Fibroblast of mammary gland (primary cell): ENCODE measurements at regions not wholly inside any gene's neighbourhood (a gene's known extent, or its start where the extent isn't known, plus 50 kb on each side); places are given as distances from the start of the nearest gene placed in this dataset.

ENCODE experiments used
- DNase-seq: peaks from one replicate; pipeline ENCODE4 v3.0.0-alpha.2; 2010; ENCODE audit warnings: low read depth
- H3K4me3 ChIP-seq: 2 replicates; pipeline ENCODE4 v1.5.1; 2011; ENCODE audit warnings: low read depth, mild to moderate bottlenecking, low read length, moderate library complexity; ENCODE audit not compliant: control insufficient read depth
- TF ChIP-seq, protein P1 (sequence below): conservative IDR thresholded peaks from 2 replicates; pipeline ENCODE4 v1.5.1; 2011; ENCODE audit warnings: low read depth, low read length, inconsistent platforms; ENCODE audit not compliant: control insufficient read depth, insufficient read depth

DNA sequence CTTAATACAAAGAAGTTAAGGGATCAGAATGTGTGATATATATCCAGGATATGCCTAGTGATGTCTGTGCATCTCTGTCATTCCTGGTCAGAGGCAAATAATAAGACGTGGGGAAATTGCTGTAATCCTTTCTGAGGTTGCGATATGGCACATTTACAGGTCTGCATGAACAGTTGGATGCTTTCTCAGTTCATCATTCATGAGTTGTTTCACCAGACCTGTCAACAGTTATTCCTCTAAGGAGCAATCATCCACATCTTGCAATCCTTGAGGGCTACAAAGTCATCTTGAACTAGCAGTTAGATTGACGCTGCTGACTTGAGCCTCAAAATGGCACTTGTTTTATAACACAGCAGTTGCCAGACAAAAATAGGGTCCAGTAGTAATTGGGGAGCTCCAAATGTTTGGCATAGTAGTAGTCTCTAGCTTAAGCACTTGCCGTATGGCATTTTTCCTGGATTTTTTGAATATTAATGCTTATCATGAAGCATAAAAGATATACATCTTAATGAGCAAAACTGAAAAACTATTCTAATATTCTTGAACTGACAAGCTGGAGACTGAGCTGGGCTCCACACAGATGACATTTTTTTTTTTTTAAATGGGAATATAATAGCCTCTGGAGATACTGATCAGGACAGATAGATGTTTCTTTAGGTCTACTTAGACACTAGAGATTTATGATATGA, 761.7 kb downstream of the VGLL3 start:
- TF ChIP-seq, protein P1, sequence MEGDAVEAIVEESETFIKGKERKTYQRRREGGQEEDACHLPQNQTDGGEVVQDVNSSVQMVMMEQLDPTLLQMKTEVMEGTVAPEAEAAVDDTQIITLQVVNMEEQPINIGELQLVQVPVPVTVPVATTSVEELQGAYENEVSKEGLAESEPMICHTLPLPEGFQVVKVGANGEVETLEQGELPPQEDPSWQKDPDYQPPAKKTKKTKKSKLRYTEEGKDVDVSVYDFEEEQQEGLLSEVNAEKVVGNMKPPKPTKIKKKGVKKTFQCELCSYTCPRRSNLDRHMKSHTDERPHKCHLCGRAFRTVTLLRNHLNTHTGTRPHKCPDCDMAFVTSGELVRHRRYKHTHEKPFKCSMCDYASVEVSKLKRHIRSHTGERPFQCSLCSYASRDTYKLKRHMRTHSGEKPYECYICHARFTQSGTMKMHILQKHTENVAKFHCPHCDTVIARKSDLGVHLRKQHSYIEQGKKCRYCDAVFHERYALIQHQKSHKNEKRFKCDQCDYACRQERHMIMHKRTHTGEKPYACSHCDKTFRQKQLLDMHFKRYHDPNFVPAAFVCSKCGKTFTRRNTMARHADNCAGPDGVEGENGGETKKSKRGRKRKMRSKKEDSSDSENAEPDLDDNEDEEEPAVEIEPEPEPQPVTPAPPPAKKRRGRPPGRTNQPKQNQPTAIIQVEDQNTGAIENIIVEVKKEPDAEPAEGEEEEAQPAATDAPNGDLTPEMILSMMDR: no peak
- H3K4me3 ChIP-seq: no peak overlapping the region
- no peak for DNase-seq

DNA sequence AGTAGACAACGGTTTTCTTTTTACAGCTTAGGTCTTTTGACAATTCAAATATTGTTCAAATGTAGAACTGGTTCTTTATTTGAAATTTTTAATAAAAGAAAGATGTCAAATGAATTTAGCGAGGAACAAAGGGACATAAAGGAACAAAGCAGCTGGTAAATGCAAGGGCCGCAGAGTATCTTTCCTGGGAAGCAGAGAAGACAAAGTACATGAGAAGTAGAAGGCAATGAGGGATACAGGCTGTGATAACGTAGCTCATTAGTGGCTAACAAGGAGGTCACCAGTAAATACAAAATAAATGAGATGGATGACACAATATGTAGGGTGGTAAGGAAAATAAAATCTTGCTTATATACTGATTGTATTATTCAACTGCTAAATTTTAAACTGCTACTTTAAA, 762.8 kb downstream of the VGLL3 start:
- no peak for DNase-seq
- no peak overlapping the region for H3K4me3 ChIP-seq
- TF ChIP-seq, protein P1: no peak

DNA sequence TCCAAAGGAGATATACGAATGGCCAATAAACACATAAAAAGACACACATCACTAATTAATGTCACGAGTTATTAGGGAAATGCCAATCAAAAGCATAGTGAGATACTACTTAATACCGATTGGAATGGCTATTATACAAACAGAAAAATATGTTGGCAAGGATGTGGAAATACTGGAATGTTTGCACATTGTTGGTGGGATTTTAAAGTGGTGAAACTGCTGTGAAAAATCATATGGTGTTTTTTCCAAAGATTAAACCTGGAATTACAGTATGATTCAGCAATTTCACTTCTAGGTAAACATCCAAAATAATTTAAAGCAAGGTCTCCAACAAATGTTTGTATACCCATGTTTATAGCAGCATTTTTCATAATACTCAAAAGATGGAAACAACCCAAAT, 765.5 kb downstream of the VGLL3 start:
- TF ChIP-seq, protein P1: no peak
- no peak for DNase-seq
- no peak overlapping the region for H3K4me3 ChIP-seq

DNA sequence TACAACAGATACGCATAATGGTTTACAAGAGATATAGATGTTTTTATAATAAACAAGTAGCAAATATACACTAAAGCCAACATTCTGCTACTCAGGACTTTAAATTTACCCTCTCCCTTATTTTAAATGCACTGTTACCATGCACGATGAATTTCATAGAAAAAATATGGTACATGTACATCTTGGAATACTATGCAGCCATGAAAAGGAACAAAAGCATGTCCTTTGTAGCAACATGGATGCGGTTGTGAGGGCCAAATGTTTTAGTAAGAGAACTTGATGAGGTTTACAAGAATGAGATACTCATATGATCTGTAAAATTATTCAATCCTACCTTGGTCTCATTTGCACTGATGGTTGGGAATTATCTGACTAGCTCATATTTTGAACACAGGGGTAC, 769.3 kb downstream of the VGLL3 start:
- no peak overlapping the region for H3K4me3 ChIP-seq
- TF ChIP-seq, protein P1: no peak
- DNase-seq: no peak

DNA sequence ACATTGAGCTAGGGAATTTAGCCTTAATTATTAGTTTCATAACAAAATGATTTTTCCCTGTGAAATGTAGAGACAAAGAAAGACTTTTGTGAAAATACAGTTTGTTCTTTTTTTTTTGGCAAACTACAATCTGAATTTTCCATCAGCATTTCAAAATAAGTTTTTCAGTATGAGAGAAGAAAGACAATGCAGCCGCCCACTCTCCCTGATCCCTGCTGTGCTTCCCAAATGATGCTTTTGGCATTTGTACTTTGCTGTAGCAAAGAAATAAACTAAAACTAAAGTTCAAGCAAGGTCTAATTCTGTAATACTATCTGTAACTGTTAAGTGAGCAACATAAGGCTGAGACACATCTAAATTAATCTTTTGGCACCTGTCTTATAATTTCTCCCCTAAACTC, 782.2 kb downstream of the VGLL3 start:
- TF ChIP-seq, protein P1: no peak
- H3K4me3 ChIP-seq: no peak overlapping the region
- DNase-seq: no peak

DNA sequence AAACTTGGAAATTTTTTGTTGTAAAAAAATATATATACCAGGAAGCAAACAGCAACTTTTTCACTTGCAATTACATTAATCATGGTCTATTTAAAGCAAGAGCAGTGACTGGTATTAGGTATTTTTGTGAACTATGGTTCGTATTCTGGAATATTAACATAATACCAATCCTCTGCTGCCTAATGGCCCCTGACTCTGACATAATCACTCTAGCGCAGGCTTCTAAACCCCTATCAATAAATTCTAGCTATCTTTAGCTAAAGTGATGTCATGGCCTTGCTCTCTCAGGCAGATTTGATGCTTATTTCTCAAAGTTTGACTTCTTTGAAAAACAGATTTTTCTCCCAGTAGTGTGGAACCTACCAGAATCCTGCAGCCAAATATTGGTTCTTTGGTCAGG, 808.3 kb downstream of the VGLL3 start:
- DNase-seq: no peak
- TF ChIP-seq, protein P1: no peak

DNA sequence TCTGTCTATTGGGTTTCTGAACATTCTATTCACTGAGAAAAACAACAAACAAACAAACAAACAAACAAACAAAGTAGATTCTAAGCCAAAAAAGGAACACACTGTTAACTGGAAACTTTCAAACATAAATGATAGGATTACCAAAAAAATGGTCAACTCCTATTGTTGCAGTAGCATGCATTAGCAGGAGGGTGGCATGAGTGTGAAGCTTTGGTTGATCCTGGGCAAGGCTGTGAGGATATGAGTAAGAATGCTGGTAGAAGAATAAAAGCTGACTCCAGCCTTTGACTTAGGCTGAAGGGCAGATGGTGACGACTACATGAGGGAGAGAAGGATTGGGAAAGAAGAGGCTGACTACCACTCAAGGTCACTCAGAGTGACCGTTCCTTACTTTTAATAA, 810.3 kb downstream of the VGLL3 start:
- no peak for DNase-seq
- TF ChIP-seq, protein P1: no peak
- no peak overlapping the region for H3K4me3 ChIP-seq

More for the DNA sequence above, 808.3 kb downstream of the VGLL3 start:
- no peak overlapping the region for H3K4me3 ChIP-seq
